OCI-LY3 (cell line): ENCODE measurements at regions not wholly inside any gene's neighbourhood (a gene's known extent, or its start where the extent isn't known, plus 50 kb on each side); places are given as distances from the start of the nearest gene placed in this dataset.

ENCODE experiments used
- EZH2phosphoT487 ChIP-seq: fragments of 200-600 bp; shearing (Covaris generic); IDR thresholded peaks from 2 replicates; pipeline ENCODE4 v1.6.1; 2018; ENCODE audit warnings: antibody characterized with exemption, mixed run types, low read depth
- TF ChIP-seq, protein P1 (sequence below): fragments of 200-600, 300-600 bp; sonication (generic); IDR thresholded peaks from 2 replicates; pipeline ENCODE4 v1.5.1; 2014; ENCODE audit warnings: antibody characterized with exemption, low read length, low read depth

- TF ChIP-seq, protein P1, sequence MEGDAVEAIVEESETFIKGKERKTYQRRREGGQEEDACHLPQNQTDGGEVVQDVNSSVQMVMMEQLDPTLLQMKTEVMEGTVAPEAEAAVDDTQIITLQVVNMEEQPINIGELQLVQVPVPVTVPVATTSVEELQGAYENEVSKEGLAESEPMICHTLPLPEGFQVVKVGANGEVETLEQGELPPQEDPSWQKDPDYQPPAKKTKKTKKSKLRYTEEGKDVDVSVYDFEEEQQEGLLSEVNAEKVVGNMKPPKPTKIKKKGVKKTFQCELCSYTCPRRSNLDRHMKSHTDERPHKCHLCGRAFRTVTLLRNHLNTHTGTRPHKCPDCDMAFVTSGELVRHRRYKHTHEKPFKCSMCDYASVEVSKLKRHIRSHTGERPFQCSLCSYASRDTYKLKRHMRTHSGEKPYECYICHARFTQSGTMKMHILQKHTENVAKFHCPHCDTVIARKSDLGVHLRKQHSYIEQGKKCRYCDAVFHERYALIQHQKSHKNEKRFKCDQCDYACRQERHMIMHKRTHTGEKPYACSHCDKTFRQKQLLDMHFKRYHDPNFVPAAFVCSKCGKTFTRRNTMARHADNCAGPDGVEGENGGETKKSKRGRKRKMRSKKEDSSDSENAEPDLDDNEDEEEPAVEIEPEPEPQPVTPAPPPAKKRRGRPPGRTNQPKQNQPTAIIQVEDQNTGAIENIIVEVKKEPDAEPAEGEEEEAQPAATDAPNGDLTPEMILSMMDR: no peak
- no peak for TF ChIP-seq EZH2phosphoT487
Observed at GRCh38 chr7:131039355-131039762, 288.3 kb upstream of the MKLN1 start.
